ENCODE measurements at regions not wholly inside any gene's neighbourhood (a gene's known extent, or its start where the extent isn't known, plus 50 kb on each side); places are given as distances from the start of the nearest gene placed in this dataset.
"Not testable (repeated sequence)": the region's sequence is repeated elsewhere in the genome, so short reads cannot be mapped to it uniquely, and the experiment has no call there.

GRCh38 chr15:79673416-79674123 is 223.2 kb downstream of the MTHFS start:
- no peak for DNase-seq

- DNase-seq: no peak
Observed at GRCh38 chr15:79674124-79674465, 222.7 kb downstream of the MTHFS start.

GRCh38 chr15:79675982-79676381 is 220.8 kb downstream of the MTHFS start:
- no peak for DNase-seq

- no peak for DNase-seq
Observed at GRCh38 chr15:79676621-79677020, 220.2 kb downstream of the MTHFS start.

GRCh38 chr15:79677241-79677640 is 219.6 kb downstream of the MTHFS start:
- no peak for DNase-seq

- no peak for DNase-seq
Observed at GRCh38 chr15:79678032-79678701, 218.6 kb downstream of the MTHFS start.

- DNase-seq: no peak
Observed at GRCh38 chr15:79680720-79681119, 216.1 kb downstream of the MTHFS start.

- DNase-seq: peak; percentile 40
Observed at GRCh38 chr15:79682285-79682684, 214.5 kb downstream of the MTHFS start.

GRCh38 chr15:79682851-79683288 is 213.9 kb downstream of the MTHFS start:
- no peak for DNase-seq

- DNase-seq: no peak
Observed at GRCh38 chr15:79689030-79689429, 207.8 kb downstream of the MTHFS start.

GRCh38 chr15:79700951-79701480 is 195.8 kb downstream of the MTHFS start:
- no peak for DNase-seq

GRCh38 chr15:79702621-79703020 is 194.2 kb downstream of the MTHFS start:
- no peak for DNase-seq

GRCh38 chr15:79721256-79721655 is 175.6 kb downstream of the MTHFS start:
- no peak for DNase-seq

- DNase-seq: no peak
Observed at GRCh38 chr15:79724312-79724711, 172.5 kb downstream of the MTHFS start.

- DNase-seq: no peak
Observed at GRCh38 chr15:79724804-79725203, 172.0 kb downstream of the MTHFS start.

- no peak for DNase-seq
Observed at GRCh38 chr15:79728867-79729266, 167.9 kb downstream of the MTHFS start.

- no peak for DNase-seq
Observed at GRCh38 chr15:79736435-79737000, 160.3 kb downstream of the MTHFS start.

- DNase-seq: no peak
Observed at GRCh38 chr15:79738143-79738542, 158.7 kb downstream of the MTHFS start.

GRCh38 chr15:79740561-79740960 is 156.3 kb downstream of the MTHFS start:
- no peak for DNase-seq

- DNase-seq: no peak
Observed at GRCh38 chr15:79743032-79743431, 153.8 kb downstream of the MTHFS start.

- DNase-seq: not testable (repeated sequence)
Observed at GRCh38 chr15:79744485-79744884, 152.3 kb downstream of the MTHFS start.

GRCh38 chr15:79756365-79756764 is 140.4 kb downstream of the MTHFS start:
- no peak for DNase-seq

GRCh38 chr15:79765081-79765480 is 131.7 kb downstream of the MTHFS start:
- no peak for DNase-seq

- DNase-seq: no peak
Observed at GRCh38 chr15:79769069-79769481, 127.7 kb downstream of the MTHFS start.

Data from hindlimb muscle (tissue), 1 donor.